GM18868 (cell line): ENCODE measurements at regions not wholly inside any gene's neighbourhood (a gene's known extent, or its start where the extent isn't known, plus 50 kb on each side); places are given as distances from the start of the nearest gene placed in this dataset.

Experiments used
- ATAC-seq: cut with Tn5 transposase; IDR thresholded peaks from one replicate; pipeline ENCODE4 v1.9.1; 2021; ENCODE audit warnings: mild to moderate bottlenecking, moderate library complexity; ENCODE audit not compliant: unreplicated experiment

- no peak for ATAC-seq
Observed at GRCh38 chr4:111635646-111636045, 509.6 kb upstream of the FAM241A start.

DNA sequence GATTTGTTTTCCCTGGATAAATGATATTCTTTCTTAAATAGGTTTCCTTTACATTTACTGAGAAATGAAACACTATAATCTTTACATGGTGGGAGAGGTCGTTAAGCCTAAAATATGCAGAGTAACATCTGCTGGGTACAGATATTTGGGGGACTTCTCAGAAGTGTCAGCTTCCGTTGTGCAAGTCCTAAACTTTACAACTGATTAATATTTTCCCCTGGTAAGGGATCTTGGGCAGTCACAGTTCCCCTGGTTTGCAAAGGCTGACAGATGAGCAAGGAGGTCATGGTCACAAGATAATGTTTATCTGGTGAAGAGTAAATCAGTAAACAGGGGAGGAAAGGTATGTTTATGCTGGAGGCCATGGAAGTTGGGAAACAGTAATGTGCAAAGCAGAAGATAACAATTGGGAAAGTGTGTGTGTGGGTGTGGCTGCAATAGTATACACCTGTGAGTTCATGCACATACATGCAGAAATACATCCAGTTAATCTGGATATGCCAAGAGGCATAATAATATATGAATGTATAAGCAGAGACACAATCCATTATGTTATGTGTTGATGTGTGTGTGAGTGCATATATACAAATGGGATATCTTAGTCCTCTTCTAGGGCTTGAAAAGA is 508.2 kb upstream of the FAM241A start:
- ATAC-seq, result no peak

DNA sequence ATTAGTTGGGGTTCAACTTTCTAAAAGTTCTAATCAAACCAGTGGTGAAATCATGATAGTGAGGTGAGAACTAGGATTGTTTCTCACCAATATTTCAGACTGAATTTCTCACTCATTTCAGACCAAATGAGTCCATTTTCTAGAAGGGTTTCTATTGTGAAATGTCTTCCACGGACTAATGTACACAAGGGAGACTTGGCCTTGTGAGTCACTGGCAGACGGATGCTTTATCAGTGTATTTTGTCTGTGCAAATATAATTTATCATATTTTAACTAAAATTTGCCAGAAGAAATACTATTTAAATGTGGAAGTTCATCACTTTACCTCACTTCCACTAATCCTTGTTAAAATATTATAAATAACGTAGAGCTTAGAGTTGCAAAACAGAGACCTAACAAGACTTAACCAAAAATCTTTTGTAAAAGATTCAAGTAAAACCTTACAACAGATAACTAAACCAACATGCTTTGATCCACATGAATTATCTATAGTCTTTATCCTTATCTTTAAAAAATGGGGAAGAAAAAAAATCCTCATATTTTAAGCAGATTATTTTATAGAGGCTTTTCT is 506.0 kb upstream of the FAM241A start:
- no peak for ATAC-seq

DNA sequence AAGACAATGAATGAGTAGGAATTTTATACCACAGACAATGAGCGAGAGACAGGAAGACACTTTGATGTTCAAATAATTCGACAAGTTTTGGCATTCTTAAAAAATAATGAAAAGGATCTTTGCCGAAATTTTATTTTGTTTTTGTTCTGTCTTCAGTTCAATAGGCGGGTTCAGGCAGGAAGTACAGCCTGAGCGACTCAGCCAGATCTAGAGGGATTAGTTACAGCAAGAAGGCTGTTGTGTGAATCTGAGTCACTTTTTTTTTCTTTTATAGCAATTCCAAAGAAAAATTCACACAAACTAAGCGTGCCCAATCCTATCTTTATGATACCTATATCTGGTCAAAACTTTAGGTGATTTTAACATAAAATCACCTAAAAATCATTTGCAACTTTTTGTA is 505.4 kb upstream of the FAM241A start:
- ATAC-seq, result no peak

DNA sequence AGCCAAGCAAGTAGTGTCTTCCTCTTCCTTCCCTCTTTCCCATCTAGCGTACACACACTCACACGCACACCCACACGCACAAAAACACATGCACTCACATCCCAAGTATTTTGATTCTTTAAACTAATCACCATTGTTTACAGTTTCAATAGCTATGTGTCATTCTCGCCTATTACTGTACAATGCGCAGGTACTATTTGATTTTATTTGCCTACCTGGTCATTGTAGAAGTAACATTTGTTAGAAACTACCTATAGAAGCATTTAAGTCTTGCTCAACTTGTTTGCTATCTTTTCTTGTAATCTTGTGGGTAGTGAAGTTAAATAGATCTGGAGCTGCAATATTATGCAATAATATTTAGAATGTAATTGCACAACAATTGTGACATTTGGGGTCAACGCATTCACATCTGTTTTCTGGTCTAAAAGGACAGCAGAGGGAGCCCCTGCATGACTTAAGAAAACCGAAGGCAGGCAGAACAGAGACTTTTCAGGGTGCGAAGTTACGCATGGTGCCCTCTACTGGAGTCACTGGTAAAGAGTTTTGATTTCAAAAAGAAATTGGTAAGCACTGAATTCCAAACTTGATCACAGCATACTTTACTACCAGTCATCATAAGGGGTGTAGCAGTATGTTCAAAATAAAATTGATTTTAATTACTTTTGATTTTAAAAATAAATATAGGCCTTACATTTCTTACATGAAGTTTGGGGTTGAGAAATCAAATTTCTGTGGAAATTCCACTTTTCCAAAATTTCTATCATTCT is 503.3 kb upstream of the FAM241A start:
- peak; percentile 97 for ATAC-seq

DNA sequence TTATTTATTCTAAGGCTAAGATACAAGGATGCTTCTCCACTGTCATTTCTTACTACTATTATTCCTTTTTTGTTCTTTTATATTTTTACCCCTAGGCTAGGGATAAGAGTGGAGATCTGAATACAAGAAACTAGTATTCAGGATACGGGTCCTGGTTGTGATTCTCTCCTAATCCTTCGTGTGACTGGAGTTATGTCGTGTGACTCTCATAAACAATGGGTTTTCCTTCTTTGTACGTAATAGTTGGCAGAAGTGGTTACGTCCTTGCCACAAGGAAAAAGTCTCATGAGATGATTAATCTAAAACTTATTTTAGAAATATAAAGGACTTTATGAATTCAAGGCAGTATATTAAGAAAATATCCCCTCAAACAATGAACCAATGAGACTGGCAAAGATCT is 497.2 kb upstream of the FAM241A start:
- ATAC-seq, result no peak

- ATAC-seq, result peak; percentile 68
Observed at GRCh38 chr4:111649308-111649707, 495.9 kb upstream of the FAM241A start.

GRCh38 chr4:111650146-111650545 is 495.1 kb upstream of the FAM241A start:
- no peak for ATAC-seq

GRCh38 chr4:111650674-111651086 is 494.6 kb upstream of the FAM241A start:
- no peak for ATAC-seq

DNA sequence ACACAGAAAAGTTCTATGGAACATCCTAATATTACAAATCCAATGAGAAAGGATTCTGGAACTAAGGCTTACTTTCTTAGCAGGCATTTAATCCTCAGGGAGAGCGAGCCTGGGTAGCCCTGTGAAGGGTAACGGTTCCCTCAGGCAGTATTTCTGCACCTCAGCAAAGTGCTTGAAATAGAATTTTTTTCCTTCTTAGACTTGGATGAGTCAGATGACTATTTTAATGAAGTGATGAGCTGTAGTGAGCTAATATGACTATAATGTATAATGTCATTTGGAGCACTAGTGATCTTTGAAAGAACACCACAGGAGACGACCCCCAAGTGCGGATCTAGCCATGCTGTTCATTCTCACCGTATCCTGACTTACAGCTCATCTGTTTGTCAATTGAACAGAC is 493.0 kb upstream of the FAM241A start:
- ATAC-seq, result no peak

- no peak for ATAC-seq
Observed at GRCh38 chr4:111652986-111653385, 492.3 kb upstream of the FAM241A start.

GRCh38 chr4:111662496-111662895 is 482.8 kb upstream of the FAM241A start:
- no peak for ATAC-seq

DNA sequence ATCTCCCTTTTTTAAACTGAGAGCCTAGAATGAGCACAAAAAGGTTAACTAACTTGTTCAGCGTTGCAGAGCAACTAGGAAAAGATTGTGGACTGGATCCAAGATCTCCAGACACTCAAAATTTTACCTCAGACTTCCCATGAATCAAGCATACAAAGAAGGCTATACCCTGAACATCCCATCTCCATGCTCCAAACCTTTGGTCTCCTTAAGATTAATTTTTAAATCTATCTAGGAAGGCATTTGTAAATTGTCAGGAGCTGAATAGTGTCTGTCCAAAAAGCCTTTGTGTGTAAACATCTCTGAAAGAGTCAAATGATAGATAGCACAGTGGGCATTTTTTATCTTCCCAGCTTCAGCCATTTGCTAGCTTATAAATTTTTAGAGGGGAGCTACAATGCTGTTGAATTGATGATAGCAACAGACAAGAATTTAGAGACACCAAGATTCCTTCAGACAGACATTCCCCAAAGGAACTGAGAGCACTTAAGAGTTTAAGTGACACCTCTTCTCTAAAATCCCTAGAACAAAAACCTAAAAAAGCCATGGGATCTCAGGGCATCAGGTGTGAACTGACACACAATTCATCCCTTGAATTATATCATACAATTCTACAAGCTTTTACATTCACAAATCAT is 480.8 kb upstream of the FAM241A start:
- ATAC-seq, result no peak

- ATAC-seq, result no peak
Observed at GRCh38 chr4:111666826-111667360, 478.4 kb upstream of the FAM241A start.

- no peak for ATAC-seq
Observed at GRCh38 chr4:111671756-111672155, 473.5 kb upstream of the FAM241A start.

GRCh38 chr4:111675746-111676145 is 469.5 kb upstream of the FAM241A start:
- ATAC-seq, result no peak

DNA sequence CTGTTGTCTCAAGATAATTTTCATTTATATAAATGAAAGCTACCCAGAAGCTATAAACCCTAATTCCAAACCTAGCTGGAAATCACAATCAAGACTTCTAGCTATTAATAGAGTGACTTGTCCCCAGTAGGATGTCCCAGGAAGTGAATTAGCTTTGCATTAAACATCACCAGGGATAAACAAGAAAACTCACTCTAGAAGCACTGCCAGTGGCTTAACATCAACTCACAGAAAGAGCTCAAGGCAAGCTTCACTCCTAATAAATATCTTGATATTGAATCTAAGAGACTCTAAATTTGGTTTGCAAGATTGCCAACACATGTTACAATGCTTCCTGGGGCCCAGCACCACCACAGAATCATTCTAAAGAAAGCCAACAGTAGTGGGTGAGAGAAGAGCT is 468.7 kb upstream of the FAM241A start:
- no peak for ATAC-seq

DNA sequence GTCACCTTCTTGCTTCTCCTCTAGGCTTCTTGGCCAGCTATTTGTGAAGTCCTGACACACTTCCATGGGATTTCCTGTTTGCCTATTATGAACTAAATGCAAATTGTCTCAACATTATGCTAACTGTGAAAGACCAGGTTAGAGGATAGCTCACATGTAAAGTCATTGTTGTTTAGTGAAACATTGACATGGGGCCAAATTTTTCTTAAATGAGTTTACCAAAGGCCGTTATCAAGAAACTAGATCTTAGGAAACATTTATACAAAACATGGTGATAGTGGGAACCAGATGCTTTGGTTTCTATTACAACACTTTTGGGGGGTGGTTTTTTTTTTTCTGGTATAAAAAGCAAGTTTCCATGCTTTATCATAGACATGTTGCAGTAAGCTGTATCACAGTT is 466.8 kb upstream of the FAM241A start:
- ATAC-seq, result no peak

GRCh38 chr4:111678908-111679307 is 466.3 kb upstream of the FAM241A start:
- ATAC-seq, result no peak

DNA sequence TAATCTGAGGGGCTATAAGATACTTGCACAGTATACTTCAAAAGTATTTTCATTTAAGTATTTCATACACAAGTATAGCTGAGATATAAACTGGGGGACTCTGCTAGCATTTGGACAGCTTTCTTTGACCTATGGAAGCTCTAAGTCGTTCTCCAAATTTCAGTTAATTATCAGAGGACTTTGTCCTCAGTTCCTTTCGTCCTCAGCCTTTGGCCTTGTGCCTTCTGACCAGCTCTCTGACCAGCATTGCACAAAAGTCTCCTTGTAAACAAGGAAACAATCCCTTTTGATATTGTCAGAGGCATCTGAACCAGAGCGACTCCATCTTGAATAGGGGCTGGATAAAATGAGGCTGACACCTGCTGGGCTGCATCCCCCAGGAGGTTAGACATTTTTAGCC is 464.0 kb upstream of the FAM241A start:
- no peak for ATAC-seq

DNA sequence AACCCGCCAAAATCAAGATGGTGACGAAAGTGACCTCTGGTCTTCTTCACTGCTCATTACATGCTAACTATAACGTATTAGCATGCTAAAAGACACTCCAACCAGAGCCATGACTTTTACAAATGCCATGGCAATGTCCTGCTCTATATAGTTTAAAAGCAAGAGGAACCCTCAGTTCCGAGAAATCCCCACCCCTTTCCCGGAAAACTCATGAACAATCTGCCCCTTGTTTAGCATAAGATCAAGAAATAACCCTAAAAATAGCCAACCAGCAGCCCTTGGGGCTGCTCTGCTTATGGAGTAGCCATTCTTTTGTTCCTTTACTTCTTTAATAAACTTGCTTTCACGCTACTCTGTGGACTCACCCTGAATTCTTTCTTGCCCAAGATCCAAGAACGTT is 463.5 kb upstream of the FAM241A start:
- no peak for ATAC-seq

GRCh38 chr4:111685205-111685604 is 460.0 kb upstream of the FAM241A start:
- ATAC-seq, result no peak
